HG02970 (cell line): ENCODE measurements at regions not wholly inside any gene's neighbourhood (a gene's known extent, or its start where the extent isn't known, plus 50 kb on each side); places are given as distances from the start of the nearest gene placed in this dataset.
"Not testable (repeated sequence)": the region's sequence is repeated elsewhere in the genome, so short reads cannot be mapped to it uniquely, and the experiment has no call there.

Experiments
- ATAC-seq: cut with Tn5 transposase; IDR thresholded peaks from one replicate; pipeline ENCODE4 v1.9.1; 2021; ENCODE audit warnings: mild to moderate bottlenecking, moderate library complexity, moderate number of reproducible peaks; ENCODE audit not compliant: unreplicated experiment, low FRiP score

DNA sequence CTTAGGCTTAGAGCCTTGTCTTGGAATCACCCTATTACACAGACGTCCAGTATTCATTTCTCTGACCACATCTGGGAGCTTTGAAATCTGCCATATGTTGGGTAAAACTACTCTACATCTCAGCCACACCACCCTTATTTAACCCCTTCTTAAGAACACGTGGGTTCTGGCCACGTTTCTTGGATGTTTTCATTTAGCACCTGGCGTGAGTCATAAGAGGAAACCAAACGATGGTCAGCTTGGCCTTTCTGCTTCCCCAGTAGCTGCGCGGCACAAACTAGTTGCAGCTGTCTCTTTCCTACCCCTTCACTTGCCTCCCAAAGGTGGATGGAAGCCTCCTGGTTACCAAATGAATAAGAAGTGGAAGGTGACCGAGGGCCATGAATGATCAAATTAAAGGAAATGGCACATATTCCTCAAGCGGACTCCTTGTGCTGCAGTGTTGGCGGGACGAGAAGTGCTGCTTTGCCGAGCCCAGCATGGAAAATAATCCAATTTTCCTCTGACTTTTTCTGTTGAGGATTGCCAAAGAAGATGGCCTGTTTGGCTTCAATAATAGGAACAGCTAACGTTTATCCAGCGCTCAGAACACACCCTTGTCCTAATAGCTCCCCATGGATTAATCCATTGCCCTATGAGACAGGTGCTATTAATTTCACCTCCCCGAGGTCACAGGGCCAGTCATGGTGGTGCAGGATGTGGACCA is 154.1 kb downstream of the ZNF664 start:
- no peak for ATAC-seq

DNA sequence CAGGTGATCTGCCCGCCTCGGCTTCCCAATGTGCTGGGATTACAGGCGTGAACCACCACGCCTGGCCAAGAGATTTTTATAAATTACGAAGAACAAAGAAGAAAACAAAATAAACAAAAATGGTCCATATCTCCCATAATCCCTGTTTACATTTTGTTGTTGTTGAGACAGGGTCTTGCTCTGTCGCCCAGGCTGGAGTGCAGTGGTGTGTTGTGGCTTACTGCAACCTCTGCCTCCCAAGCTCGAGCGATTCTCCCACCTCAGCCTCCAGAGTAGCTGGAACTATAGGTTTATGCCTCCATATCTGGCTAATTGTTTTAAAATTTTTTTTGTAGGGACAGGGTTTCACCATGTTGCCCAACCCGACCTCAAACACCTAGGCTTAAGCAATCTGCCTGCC is 156.1 kb downstream of the ZNF664 start:
- ATAC-seq, result no peak

DNA sequence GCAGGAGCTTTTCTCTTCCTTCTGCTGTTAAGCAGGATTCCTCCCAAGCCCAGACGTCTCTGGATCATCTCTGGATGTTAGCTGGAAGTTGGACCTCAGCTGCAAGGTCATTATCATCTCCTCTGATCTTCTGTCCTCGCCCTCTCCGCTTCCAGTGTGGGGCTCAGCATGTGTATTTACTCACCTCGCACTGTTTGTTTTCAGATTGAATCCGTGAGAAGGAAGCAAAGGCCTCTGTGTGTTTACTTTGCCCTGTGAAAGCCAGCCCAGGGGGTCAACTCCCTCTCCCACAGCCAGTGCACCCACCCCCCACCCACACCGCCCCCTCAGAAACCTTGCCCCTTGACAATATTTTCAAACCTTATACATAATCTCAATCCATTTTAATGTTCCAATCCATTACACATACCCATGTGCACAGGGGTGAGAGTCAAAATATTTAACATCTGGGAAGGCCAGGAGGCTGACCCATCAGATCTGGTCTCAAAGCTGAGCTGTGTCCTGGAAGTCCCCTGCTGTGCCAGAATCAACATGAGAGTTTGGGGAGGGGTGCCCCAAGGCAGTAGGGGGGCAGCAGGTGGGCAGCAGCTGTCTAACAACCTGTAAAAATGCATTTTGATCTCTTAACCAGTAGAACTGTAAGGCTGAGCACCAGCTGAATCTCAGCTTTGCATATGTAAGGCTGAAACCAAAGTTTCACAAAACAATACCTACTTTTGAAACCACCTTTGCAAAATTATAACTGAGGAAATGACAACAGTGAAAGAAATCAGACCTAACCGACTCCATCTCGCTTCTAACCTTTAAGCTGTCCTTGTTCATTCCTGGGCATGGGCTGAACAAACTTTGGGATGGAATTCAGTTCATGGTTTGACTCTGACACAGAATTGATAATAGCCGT is 157.9 kb downstream of the ZNF664 start:
- no peak for ATAC-seq

DNA sequence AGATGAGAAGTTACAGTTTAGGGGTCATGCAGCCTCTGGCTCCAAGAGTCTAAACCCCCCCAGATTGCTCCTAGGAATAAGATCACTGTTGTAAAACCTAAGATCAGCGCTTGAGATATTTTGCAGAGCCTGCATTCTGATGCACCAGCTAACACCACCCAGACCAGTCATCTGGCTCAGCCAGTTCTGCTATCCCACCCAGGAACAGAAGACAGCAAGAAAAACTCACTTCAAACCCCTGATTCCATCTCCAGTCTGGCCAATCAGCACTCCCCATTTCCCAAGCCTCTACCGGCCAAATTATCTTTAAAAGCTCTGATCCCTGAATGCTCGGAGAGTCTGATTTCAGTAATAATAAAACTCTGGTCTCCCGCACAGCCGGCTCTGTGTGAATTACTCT is 158.6 kb downstream of the ZNF664 start:
- no peak for ATAC-seq

DNA sequence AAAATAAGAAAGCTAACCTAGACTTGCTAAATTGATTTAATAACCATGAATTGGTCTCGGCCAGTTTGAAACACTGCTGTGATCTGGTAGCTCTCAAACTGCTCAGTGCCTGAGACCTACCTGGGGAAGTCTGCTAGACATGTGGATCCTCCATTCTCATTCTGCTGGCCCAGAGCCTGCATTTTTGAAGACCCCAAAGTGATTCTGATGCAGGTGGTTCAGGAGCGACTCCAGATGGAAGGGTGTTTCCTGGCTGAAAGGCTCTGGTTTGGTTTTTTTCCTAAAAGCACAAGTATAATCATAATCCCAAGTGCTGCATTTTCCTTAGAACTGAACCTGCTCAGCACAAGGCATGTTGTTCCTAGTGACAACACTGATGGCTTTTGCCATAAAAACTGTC is 159.5 kb downstream of the ZNF664 start:
- ATAC-seq, result no peak

DNA sequence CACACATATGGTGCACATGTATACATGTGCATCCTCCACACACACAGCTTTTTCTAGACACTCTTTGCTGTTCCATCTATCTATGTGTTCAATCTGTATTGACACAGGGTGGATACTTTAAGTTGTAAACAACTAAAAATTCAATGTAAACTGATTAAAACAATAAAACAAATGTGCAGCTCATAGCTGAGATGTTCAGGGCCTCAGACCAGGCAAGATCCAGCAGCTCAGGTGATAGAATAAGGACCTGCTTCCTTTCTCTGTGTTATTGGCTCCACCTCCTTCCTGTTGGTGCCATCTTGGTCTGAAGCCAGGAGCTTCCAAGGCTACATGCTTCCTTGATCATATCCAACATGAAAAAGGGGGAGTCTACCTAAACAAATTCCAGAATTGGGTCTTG is 158.1 kb upstream of the RFLNA start:
- ATAC-seq, result no peak

DNA sequence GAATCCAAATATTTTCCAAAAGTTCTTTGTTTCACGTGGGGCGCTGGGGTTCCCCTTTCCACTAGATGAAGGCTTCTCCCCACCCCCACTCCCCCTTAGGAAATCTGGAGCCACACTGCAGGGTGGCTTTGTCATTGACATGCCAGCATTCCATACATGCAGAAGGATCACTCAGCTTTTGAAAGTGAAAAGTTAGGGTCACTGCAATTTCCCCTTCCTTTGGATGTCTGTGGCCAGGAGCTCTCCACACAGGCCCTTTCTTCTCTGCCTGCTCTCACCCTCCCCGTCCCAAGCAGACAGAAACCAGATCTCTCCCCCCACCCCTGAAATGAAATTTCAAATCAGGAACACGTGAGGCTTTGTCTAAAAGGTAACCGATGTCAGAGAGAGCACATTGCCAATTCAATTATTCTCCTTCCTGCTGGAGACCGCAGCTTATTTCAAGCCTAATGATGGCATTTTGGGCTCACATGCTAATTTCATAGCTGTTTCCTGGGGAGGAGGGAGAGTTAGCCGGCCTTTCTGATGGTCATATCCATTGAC is 153.9 kb upstream of the RFLNA start:
- no peak for ATAC-seq

DNA sequence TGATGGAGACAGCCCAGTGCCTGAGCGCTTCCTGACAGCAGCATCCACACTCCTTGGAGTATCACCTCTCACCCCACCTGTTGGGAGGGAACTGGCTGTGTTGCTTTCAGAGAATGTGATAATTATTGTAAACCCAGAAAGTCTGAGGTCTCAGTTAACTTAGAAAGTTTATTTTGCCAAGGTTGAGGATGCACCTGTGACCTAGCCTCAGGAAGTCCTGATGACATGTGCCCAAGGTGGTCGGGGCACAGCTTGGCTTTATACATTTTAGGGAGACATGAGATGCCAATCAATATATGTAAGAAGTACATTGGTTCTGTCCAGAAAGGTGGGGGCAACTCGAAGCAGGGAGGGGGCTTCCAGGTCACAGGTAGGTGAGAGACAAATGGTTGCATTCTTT is 153.3 kb upstream of the RFLNA start:
- ATAC-seq, result not testable (repeated sequence)

DNA sequence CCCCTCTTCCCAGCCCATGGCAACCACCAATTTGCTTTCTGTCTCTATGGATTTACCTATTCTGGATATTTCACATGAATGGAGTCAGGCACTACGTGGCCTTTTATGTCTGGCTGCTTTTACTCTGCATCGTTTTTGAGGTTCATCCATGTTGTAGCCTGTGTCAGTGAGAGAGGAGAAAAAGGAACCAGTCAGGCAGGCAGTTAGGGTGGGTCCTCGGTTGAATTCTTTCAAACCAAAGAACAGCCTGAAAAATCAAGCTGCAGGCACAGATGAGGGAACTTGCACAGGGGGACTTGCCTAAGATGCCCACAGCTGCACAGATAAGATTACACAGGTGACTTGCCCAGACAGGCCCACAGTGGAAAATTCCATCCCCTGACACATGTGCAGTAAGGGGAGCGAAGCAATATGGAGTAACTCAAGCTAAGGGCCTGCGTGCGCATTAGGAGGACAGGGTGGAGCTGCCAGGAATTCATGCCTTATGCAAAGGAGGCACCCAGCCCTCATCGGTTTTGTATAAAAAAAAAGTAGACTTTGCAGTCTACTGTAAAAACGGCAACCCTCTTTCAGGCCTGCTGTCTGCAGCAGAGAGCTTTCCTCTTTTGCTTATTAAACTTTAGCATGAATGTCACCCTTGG is 152.4 kb upstream of the RFLNA start:
- ATAC-seq, result no peak

DNA sequence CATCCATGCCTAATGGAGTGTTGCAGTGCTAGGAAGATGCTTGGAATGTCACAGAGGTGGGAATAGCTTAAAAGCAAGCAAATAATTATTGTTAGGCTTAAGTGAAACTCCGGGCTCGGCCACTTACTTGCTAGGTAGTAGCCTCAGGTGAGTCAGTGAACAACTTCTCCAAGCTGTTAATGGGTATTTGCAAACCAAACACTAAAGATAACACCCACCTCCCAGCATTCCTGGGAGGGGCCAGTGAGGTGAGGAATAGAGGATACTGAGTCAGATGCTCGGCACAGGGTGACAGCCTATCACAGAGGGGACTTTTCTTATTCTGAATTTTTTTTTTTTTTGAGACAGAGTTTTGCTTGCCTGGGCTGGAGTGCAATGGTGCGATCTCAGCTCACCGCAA is 151.2 kb upstream of the RFLNA start:
- no peak for ATAC-seq

DNA sequence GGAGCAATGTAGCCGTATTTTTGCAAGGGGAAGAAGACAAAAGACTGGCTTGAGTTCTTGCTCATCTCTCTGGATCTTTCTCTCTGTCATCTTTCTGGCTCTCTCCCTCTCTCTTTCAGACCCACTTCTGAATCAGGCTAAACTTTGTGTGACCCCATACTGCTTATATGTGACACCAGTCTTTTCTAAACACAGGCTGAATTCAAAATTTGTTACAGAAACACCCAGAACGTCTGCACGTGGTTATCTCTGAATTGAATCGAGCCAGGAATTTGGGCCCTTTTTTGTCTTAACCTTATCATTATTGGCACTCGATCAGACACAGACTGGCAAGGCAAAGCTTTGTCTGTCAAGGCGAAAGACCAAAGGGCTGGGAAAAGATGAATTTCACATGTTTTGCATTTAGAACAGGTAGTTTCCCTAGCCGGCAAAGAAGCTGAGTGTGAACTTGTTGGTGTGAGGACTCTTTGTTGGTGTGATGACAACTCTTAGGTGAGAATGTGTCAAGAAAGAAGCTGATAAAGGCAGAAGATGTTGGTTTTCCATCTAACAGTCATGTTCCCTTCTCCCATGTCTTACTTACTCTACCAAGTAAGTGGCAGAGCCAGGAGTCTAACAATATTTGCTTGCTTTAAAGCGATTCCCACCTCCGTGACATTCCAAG is 150.2 kb upstream of the RFLNA start:
- no peak for ATAC-seq

DNA sequence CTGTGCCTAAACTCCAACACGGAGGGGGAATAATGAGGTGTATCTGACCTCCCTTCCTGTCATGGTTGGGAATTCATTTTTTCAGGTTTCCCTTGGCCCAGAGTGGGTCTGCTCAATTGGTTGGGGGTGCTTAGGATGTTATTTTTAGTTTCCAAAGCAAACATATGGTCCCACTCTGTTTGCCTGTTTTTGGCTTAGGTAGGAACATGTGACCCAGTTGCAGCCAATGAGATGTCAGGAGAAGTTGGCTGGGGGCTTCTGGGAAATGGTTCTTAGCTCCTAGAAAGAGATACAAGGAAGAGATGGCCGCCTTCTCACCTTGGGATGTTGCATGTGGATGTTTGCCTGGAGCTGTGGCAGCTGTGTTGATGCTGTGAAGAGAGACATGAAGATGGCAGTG is 147.9 kb upstream of the RFLNA start:
- ATAC-seq, result no peak

DNA sequence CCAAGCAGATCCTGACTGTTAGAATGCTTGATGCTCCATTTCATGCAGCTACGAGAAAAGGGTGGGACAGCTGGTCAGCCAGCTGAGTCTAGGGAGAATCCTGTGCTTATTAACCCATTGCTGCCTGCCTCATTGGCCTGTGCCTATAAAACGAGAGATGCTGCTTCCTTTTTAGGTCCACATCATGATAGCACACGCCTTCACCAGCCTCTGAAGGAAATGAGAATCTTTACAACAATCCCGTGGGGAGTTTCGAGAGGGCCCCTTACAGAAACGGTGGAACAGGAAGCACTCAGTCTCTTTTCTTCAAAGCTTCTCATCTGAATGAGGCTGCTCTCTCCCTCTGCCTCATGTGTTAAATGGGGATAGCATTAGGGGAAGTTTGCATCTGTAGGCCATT is 147.3 kb upstream of the RFLNA start:
- ATAC-seq, result no peak

DNA sequence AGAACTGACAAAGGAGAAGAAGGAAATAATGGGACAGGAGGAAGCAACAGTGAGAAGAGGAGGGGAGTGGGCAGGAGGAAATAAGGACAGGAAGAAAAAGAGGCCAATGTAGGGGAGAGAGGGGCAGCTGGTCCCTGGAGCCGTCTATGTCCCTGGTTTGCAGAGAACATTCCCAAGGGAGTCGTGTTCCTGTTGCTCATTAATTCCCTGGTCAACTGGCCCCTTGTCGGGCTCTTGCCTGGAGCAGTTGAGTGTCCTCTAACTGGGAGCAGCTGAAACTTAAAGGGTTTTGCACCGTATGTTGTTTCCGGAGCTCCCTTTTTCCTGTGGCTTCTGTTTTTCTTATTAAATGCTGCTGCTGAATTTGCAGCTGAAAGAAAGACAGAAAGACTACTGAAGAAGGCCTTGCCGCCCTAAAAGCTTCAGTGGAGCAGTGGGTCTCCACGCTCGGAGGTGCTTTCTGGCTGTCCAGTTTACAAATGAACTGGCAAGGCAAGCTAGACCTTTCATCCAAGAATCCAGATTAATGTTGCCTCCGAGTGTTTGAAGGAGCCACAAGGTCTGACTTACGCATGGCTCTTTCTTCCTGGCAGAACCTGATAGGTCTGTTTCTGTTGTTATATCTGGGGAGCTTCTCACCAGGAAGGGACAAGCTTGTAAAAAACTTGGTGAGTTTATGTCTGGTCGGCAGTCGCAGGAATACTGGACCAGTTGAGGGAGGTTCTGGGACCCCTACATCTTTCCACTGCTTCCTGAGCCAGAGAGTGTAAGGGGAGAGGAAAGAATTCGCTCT is 146.2 kb upstream of the RFLNA start:
- no peak for ATAC-seq

DNA sequence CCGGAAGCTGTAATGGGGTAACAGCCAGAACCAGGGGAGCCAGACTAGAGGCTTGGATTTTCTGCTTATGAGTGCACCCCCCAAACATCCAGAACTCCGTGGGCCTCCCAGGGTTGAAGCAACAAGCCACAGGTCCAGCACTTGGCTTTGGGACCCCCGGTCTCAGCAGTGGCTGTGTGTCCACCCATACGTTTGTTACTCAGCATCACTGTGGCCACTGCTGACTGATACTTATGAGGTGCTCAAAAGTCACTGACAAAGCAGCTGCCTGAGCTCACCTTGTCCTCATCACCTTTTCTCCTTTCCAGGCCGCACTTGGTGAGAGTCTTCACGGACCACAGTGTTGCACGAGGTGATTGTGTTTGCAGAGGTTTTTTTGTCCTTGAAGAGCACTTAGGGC is 145.6 kb upstream of the RFLNA start:
- no peak for ATAC-seq

DNA sequence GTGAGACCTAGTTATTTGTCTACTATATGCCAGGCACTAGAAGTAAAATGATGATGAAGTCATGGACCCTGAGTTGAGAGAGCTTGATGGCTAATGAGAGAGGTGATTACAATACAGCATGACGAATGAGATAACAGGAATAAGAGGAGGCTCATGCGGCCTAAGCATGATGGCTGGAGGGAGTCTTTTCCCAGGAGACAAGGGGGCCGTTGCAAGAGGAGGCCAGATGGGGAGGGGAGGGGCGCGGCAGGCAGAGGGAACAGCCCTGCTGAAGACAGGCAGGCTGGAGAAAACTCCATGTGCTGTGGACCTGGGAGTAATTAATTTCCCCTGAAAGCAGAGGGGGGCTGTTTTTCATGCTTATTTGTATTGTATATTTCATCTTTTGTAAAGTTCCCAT is 144.7 kb upstream of the RFLNA start:
- ATAC-seq, result no peak

DNA sequence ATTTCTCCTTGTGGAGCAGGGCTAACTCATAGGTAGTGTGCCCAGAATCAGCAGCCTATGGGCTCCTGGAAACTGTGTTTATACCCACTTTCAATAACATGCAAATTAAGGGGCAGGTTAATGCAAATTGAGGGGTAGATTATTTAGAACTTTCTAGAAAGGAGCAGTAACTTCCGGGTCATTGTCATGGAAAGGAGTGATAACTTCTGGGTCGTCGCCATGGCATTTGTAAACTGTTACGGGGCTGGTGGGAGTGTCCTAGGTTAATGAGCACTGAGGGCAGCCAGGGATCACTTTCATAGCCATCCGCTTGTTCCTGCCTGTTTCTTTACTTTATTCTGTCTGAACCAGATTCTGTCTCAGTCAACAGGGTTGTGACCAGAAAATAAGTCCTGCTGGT is 143.3 kb upstream of the RFLNA start:
- no peak for ATAC-seq

DNA sequence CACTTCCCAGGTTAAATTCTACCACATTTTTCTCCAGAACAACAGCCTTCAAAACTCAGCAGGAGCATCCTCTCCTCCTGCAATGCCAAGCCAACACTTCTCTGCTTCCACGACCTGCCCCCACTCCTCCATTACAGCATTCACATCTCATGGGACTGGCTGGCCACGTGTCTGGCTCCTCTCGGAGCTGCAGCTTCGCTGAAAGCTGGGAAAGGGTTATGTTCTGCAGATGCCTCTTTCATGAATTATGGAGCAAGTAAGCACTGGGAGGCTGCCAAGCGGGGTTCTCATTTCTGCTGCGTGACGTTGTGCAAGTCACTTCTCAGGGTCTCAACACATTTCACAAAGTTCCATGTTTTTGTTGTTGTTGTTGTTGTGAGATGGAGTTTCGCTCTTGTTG is 142.2 kb upstream of the RFLNA start:
- ATAC-seq, result no peak

DNA sequence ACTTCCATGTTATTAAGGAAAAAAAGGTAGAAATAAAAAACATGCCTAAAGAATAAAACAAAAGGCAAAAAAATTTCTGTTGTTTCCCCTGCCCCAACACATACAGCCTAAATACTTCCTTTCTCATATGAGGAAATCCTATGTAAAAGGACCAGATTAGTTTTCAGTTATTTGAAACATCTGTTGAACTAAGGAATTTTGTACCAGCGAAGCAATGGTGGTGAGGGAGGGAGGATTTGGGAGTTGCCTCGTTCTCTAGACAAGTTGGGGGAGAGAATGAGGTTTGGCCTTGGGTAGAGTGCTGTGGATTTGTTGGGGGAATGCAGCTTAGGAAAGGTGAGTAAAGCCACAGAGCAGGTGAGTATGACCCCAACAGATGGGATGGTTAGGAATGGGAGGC is 141.5 kb upstream of the RFLNA start:
- ATAC-seq, result no peak

DNA sequence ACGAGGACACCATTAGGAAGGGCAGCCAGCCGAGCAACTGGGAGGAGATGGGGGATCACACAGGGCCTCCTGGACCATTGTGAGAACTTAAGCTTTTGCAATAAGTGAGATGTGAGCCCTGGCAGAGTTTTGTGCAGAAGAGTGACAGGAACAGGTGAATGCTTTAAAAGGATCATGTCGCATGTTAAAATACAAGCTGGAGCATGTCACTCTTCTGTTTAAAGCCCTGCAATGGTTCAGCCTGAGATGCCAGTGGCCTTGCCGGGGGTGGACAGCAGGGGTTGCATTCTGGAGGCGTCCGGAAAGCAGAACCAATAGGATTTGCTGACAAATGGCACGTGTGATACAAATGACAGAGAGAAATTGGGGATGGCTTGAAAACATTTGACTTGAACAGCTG is 137.5 kb upstream of the RFLNA start:
- ATAC-seq, result no peak
